HCT116 (cell line): ENCODE measurements at regions not wholly inside any gene's neighbourhood (a gene's known extent, or its start where the extent isn't known, plus 50 kb on each side); places are given as distances from the start of the nearest gene placed in this dataset.

Source experiments
- ATAC-seq: fragments of 200-7000 bp; cut with Tn5 transposase; 2 replicates; pipeline ENCODE4 v1.9.1; 2020; ENCODE audit warnings: mild to moderate bottlenecking, moderate library complexity
- BruUV-seq: library from RNA; stranded (reverse); fragments of 400-500 nt; replicated peaks from 2 replicates; lab custom pipeline; 2021; lab: Mats Ljungman, UMichigan
- CTCF ChIA-PET: fragments of 300-600 bp; sonication (Branson Sonifier 250); formaldehyde crosslinking; loops from one replicate; lab custom pipeline; 2021; ENCODE audit warnings: antibody characterized with exemption; lab: Charles Lee
- POLR2A ChIA-PET: fragments of 300-600, 350-600 bp; sonication (Branson Sonifier 250); formaldehyde crosslinking; loops from one replicate; lab custom pipeline; 2021; ENCODE audit warnings: antibody characterized with exemption; lab: Charles Lee
- RAD21 ChIA-PET, 2 experiments: fragments of 300-600 bp; sonication (Branson Sonifier 250); formaldehyde crosslinking; loops; one replicate each; lab custom pipeline; 2023; ENCODE audit warnings: low total read pairs in 2 of 2; ENCODE audit not compliant: uncharacterized antibody in 2 of 2, unreplicated experiment in 2 of 2, low non-redundant PET in 1 of 2; lab: Charles Lee
- DNase-seq: peaks from one replicate; pipeline ENCODE4 v3.0.0-alpha.2; 2010; ENCODE audit warnings: low read depth, low spot score
- H2AFZ ChIP-seq: fragments of 200-600 bp; shearing (Covaris generic), sonication (generic); 2 replicates; pipeline ENCODE4 v1.6.1; 2017; ENCODE audit warnings: low read depth, mixed run types, mixed read lengths, antibody characterized with exemption, low read length; ENCODE audit not compliant: poor library complexity, severe bottlenecking
- H3K27ac ChIP-seq: 2 replicates; pipeline ENCODE4 v1.5.1; 2012; ENCODE audit warnings: low read depth, low read length
- H3K27me3 ChIP-seq: fragments of 200-600 bp; sonication (generic); 2 replicates; pipeline ENCODE4 v1.6.1; 2016; ENCODE audit warnings: mixed run types, low read length, mixed read lengths; ENCODE audit not compliant: insufficient read depth
- H3K36me3 ChIP-seq, 2 experiments: fragments of 200-500 bp in 1 of 2; fragments of 200-600 bp in 1 of 2; sonication (Bioruptor generic) in 1 of 2; sonication (generic) in 1 of 2; 2 replicates each; pipeline versions ENCODE4 v1.5.1 to v1.6.1; 2014 to 2016; ENCODE audit warnings: low read length in 2 of 2, inconsistent platforms in 1 of 2, mixed read lengths in 1 of 2, mixed run types in 1 of 2; ENCODE audit not compliant: insufficient read depth in 2 of 2, control insufficient read depth in 1 of 2
- H3K4me1 ChIP-seq, 2 experiments: fragments of 200-600 bp in 1 of 2; sonication (generic) in 1 of 2; 2 replicates each; pipeline versions ENCODE4 v1.5.1 to v1.6.1; 2012 to 2017; ENCODE audit warnings: low read length in 2 of 2, inconsistent platforms in 1 of 2, mild to moderate bottlenecking in 1 of 2, mixed read lengths in 1 of 2, mixed run types in 1 of 2, moderate library complexity in 1 of 2; ENCODE audit not compliant: insufficient read depth in 2 of 2, control insufficient read depth in 1 of 2
- H3K4me2 ChIP-seq: fragments of 200-600 bp; sonication (generic); 2 replicates; pipeline ENCODE4 v1.6.1; 2017; ENCODE audit warnings: mixed run types, low read length, mixed read lengths
- H3K4me3 ChIP-seq, 2 experiments: fragments of 200-600 bp in 1 of 2; sonication (generic) in 1 of 2; replicated peaks in 1 of 2; 2 replicates each; pipeline ENCODE4 v1.5.1; 2011 to 2016; ENCODE audit warnings: low read length in 2 of 2, control low read depth in 1 of 2, low read depth in 1 of 2, mild to moderate bottlenecking in 1 of 2, mixed read lengths in 1 of 2, mixed run types in 1 of 2
- H3K79me2 ChIP-seq: fragments of 200-600 bp; sonication (generic); 2 replicates; pipeline ENCODE4 v1.6.1; 2017; ENCODE audit warnings: mild to moderate bottlenecking, mixed run types, low read length, moderate library complexity, mixed read lengths; ENCODE audit not compliant: insufficient read depth
- H3K9ac ChIP-seq: fragments of 200-600 bp; sonication (generic); 2 replicates; pipeline ENCODE4 v1.6.1; 2016; ENCODE audit warnings: low read length, mixed read lengths
- H3K9me2 ChIP-seq: fragments of 200-600 bp; sonication (generic), shearing (Covaris generic); 2 replicates; pipeline ENCODE4 v1.6.1; 2017; ENCODE audit warnings: mixed run types, mild to moderate bottlenecking, moderate library complexity; ENCODE audit not compliant: insufficient read depth
- H3K9me3 ChIP-seq, 2 experiments: fragments of 200-500 bp in 1 of 2; fragments of 200-600 bp in 1 of 2; sonication (Bioruptor generic) in 1 of 2; sonication (generic) in 1 of 2; 2 replicates each; pipeline ENCODE4 v1.6.1; 2014 to 2017; ENCODE audit warnings: low read length in 2 of 2, mixed read lengths in 2 of 2, inconsistent platforms in 1 of 2, low read depth in 1 of 2, mild to moderate bottlenecking in 1 of 2, mixed run types in 1 of 2, moderate library complexity in 1 of 2; ENCODE audit not compliant: control insufficient read depth in 1 of 2, insufficient read depth in 1 of 2
- H4K20me1 ChIP-seq: fragments of 200-600 bp; sonication (generic), shearing (Covaris generic); 2 replicates; pipeline ENCODE4 v1.6.1; 2017; ENCODE audit warnings: mixed run types, mild to moderate bottlenecking, moderate library complexity; ENCODE audit not compliant: insufficient read depth
- EGR1 ChIP-seq: IDR thresholded peaks from 2 replicates; pipeline ENCODE4 v1.6.1; 2012; ENCODE audit warnings: low read depth
- EZH2 ChIP-seq: fragments of 200-600 bp; sonication (generic); IDR thresholded peaks from 2 replicates; pipeline ENCODE4 v1.6.1; 2017; ENCODE audit warnings: antibody characterized with exemption, mixed run types
- EZH2phosphoT487 ChIP-seq: fragments of 200-600 bp; IDR thresholded peaks from 2 replicates; pipeline ENCODE4 v1.6.1; 2018; ENCODE audit warnings: antibody characterized with exemption, borderline replicate concordance
- JUND ChIP-seq: IDR thresholded peaks from 2 replicates; pipeline ENCODE4 v1.6.1; 2012
- MAX ChIP-seq: IDR thresholded peaks from 2 replicates; pipeline ENCODE4 v1.6.1; 2012
- SIN3A ChIP-seq: IDR thresholded peaks from 2 replicates; pipeline ENCODE4 v1.6.1; 2012; ENCODE audit warnings: low read depth
- SP1 ChIP-seq: IDR thresholded peaks from 2 replicates; pipeline ENCODE4 v1.6.1; 2012; ENCODE audit warnings: low read depth
- SRF ChIP-seq: IDR thresholded peaks from 2 replicates; pipeline ENCODE4 v1.6.1; 2012; ENCODE audit warnings: low read depth
- ZBTB33 ChIP-seq: IDR thresholded peaks from 2 replicates; pipeline ENCODE4 v1.6.1; 2011; ENCODE audit warnings: mild to moderate bottlenecking, low read length, moderate library complexity; ENCODE audit not compliant: insufficient replicate concordance; ENCODE audit errors: extremely low read depth
- ZFX ChIP-seq: fragments of 450-650 bp; IDR thresholded peaks from 2 replicates; pipeline ENCODE4 v1.6.1; 2017
- intact Hi-C: fragments of 100-400 bp; cut with micrococcal nuclease; formaldehyde crosslinking; loops from 2 replicates; pipeline ENCODE4 v1.10.0; 2022

- Histone ChIP-seq H3K4me1 (no peaks in the 10 kb centered on the region), H3K4me3 (no peak overlapping the region), H3K4me2 (no peak overlapping the region), H3K79me2 (no peaks in the 10 kb centered on the region), H3K9me2 (no peaks in the 10 kb centered on the region), H3K36me3 (no peaks in the 10 kb centered on the region), H3K27me3 (no peaks in the 10 kb centered on the region), H3K9me3 (no peaks in the 10 kb centered on the region), H2AFZ (no peak overlapping the region), H3K27ac (no peak overlapping the region), H4K20me1 (no peaks in the 10 kb centered on the region), H3K9ac (no peak overlapping the region)
- DNase-seq (no peak), ATAC-seq (no peak)
- RAD21 ChIA-PET, result no interaction called here
- no peak for TF ChIP-seq EZH2
- TF ChIP-seq SP1, result no peak
- TF ChIP-seq EGR1, result no peak
- no peak for TF ChIP-seq ZBTB33
- CTCF ChIA-PET, result no interaction called here
- intact Hi-C loops, result no loop called here
- POLR2A ChIA-PET, result no interaction called here
- BruUV-seq, result no TSS peak
These were observed 224.7 kb upstream of the TBC1D5 start for GRCh38 chr3:17967111-17967510.

GRCh38 chr3:17965331-17965730 lies 222.9 kb upstream of the TBC1D5 start:
- ChIA-PET CTCF (no interaction called here), POLR2A (no interaction called here), RAD21 (no interaction called here)
- H3K9ac ChIP-seq, result no peak overlapping the region
- no peaks in the 10 kb centered on the region; the same call in 1 of the 2 replicates for H3K9me2 ChIP-seq
- no peaks in the 10 kb centered on the region for H3K27me3 ChIP-seq
- no peak overlapping the region for H3K4me2 ChIP-seq
- intact Hi-C loops, result no loop called here
- no peaks in the 10 kb centered on the region for H3K4me1 ChIP-seq
- DNase-seq (no peak), ATAC-seq (no peak)
- H3K9me3 ChIP-seq, result no peaks in the 10 kb centered on the region
- H3K79me2 ChIP-seq, result no peaks in the 10 kb centered on the region
- H3K27ac ChIP-seq, result no peak overlapping the region
- no peak overlapping the region for H2AFZ ChIP-seq
- BruUV-seq, result no TSS peak
- no peaks in the 10 kb centered on the region for H4K20me1 ChIP-seq
- no peaks in the 10 kb centered on the region for H3K36me3 ChIP-seq
- no peak overlapping the region for H3K4me3 ChIP-seq
- TF ChIP-seq SRF (no peak), ZBTB33 (no peak), EZH2 (no peak), JUND (no peak), MAX (no peak), ZFX (no peak), EGR1 (no peak), EZH2phosphoT487 (no peak), SIN3A (no peak)
